SU-DHL-6 (cell line): ENCODE measurements at regions not wholly inside any gene's neighbourhood (a gene's known extent, or its start where the extent isn't known, plus 50 kb on each side); places are given as distances from the start of the nearest gene placed in this dataset.

Experiments
- EZH2phosphoT487 ChIP-seq: fragments of 200-600 bp; sonication (generic), shearing (Covaris generic); conservative IDR thresholded peaks from 2 replicates; pipeline ENCODE4 v1.6.1; 2018; ENCODE audit warnings: mild to moderate bottlenecking, antibody characterized with exemption, low read length, moderate library complexity, mixed read lengths
- TF ChIP-seq, protein P1 (sequence below): fragments of 200-600 bp; sonication (generic); IDR thresholded peaks from one replicate; pipeline ENCODE4 v1.5.1; 2017; ENCODE audit warnings: antibody characterized with exemption, mild to moderate bottlenecking, low read length, moderate library complexity; ENCODE audit not compliant: insufficient read depth, poor library complexity, severe bottlenecking

DNA sequence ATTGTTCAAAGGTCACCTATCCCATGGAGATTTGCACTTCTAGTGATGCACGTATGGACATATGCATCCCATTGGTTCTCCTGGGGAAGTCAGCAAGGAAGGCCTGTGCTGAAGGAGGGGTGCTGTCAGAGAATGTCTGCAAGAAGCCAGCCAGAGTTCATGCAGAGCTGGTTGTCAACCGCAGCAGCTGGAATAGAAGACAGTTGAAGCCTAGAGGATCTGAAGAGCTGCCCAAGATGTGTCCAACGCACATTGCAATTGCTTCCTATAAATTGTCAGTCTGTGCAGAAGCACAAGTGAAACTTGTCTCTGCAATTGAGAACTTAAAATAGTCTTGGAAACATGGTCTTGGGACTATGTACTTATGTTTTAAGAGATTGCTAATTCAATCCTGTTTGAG, 82.1 kb upstream of the CNTNAP4 start:
- TF ChIP-seq, protein P1, sequence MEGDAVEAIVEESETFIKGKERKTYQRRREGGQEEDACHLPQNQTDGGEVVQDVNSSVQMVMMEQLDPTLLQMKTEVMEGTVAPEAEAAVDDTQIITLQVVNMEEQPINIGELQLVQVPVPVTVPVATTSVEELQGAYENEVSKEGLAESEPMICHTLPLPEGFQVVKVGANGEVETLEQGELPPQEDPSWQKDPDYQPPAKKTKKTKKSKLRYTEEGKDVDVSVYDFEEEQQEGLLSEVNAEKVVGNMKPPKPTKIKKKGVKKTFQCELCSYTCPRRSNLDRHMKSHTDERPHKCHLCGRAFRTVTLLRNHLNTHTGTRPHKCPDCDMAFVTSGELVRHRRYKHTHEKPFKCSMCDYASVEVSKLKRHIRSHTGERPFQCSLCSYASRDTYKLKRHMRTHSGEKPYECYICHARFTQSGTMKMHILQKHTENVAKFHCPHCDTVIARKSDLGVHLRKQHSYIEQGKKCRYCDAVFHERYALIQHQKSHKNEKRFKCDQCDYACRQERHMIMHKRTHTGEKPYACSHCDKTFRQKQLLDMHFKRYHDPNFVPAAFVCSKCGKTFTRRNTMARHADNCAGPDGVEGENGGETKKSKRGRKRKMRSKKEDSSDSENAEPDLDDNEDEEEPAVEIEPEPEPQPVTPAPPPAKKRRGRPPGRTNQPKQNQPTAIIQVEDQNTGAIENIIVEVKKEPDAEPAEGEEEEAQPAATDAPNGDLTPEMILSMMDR: no peak
- TF ChIP-seq EZH2phosphoT487: no peak
